ENCODE measurements at regions not wholly inside any gene's neighbourhood (a gene's known extent, or its start where the extent isn't known, plus 50 kb on each side); places are given as distances from the start of the nearest gene placed in this dataset.

GRCh38 chr13:62847520-62847919 is 1431.9 kb upstream of the PCDH20 start:
- Histone ChIP-seq H3K9ac (ENCODE audit: low read length) (no peak overlapping the region), H3K4me2 (ENCODE audit: low read length) (no peak overlapping the region), H3K4me1 (ENCODE audit: insufficient read depth, low read length) (no peaks in the 10 kb centered on the region), H3K27ac (ENCODE audit: low read depth, low read length) (no peak overlapping the region), H3K79me2 (ENCODE audit: insufficient read depth, low read length) (no peaks in the 10 kb centered on the region), H3K9me3 (ENCODE audit: insufficient read depth, low read depth, low read length) (no peaks in the 10 kb centered on the region), H3K27me3 (ENCODE audit: insufficient read depth, low read length) (no peaks in the 10 kb centered on the region), H3K4me3 (ENCODE audit: insufficient read depth, low read depth, low read length) (no peak overlapping the region), H4K20me1 (ENCODE audit: insufficient read depth, low read length) (no peaks in the 10 kb centered on the region), H2AFZ (ENCODE audit: low read depth, low read length) (no peak overlapping the region), H3K36me3 (ENCODE audit: insufficient read depth, low read length) (no peaks in the 10 kb centered on the region)
- Mint-ChIP-seq H3K36me3 (ENCODE audit: low read depth, unreplicated experiment) (no peaks in the 10 kb centered on the region), H3K27me3 (ENCODE audit: low read depth, unreplicated experiment) (no peaks in the 10 kb centered on the region), H3K27ac (ENCODE audit: unreplicated experiment) (no peak overlapping the region), H3K9me3 (ENCODE audit: unreplicated experiment) (no peaks in the 10 kb centered on the region), H3K4me3 (ENCODE audit: unreplicated experiment) (no peak overlapping the region), H3K4me1 (ENCODE audit: low read depth, unreplicated experiment) (no peaks in the 10 kb centered on the region)
- DNase-seq (ENCODE audit: low read depth) (no peak), FAIRE-seq (peak; percentile 39)
- TF ChIP-seq EZH2 (IDR thresholded peaks at IDR 0.05; ENCODE audit: insufficient read depth, low read length) (no peak), CTCF (IDR thresholded peaks at IDR 0.05; ENCODE audit: insufficient read depth, low read depth, low read length) (no peak)

- FAIRE-seq (no peak), DNase-seq (ENCODE audit: low read depth) (no peak)
- TF ChIP-seq CTCF (IDR thresholded peaks at IDR 0.05; ENCODE audit: insufficient read depth, low read depth, low read length) = no peak
- Histone ChIP-seq H3K79me2 (ENCODE audit: insufficient read depth, low read length) (no peaks in the 10 kb centered on the region), H3K4me2 (ENCODE audit: low read length) (no peak overlapping the region), H3K9me3 (ENCODE audit: insufficient read depth, low read depth, low read length) (no peaks in the 10 kb centered on the region), H3K27ac (ENCODE audit: low read depth, low read length) (no peak overlapping the region), H3K27me3 (ENCODE audit: insufficient read depth, low read length) (no peaks in the 10 kb centered on the region), H3K4me1 (ENCODE audit: insufficient read depth, low read length) (no peaks in the 10 kb centered on the region), H3K9ac (ENCODE audit: low read length) (no peak overlapping the region), H3K4me3 (ENCODE audit: insufficient read depth, low read depth, low read length) (no peak overlapping the region), H3K36me3 (ENCODE audit: insufficient read depth, low read length) (no peaks in the 10 kb centered on the region), H4K20me1 (ENCODE audit: insufficient read depth, low read length) (no peaks in the 10 kb centered on the region), H2AFZ (ENCODE audit: low read depth, low read length) (no peak overlapping the region)
- Mint-ChIP-seq H3K9me3 (ENCODE audit: unreplicated experiment) (no peaks in the 10 kb centered on the region), H3K4me1 (ENCODE audit: low read depth, unreplicated experiment) (no peaks in the 10 kb centered on the region), H3K4me3 (ENCODE audit: unreplicated experiment) (no peak overlapping the region), H3K27me3 (ENCODE audit: low read depth, unreplicated experiment) (no peaks in the 10 kb centered on the region), H3K27ac (ENCODE audit: unreplicated experiment) (no peak overlapping the region), H3K36me3 (ENCODE audit: low read depth, unreplicated experiment) (no peaks in the 10 kb centered on the region)
These were observed 1430.7 kb upstream of the PCDH20 start for GRCh38 chr13:62846302-62846701.

GRCh38 chr13:62839338-62839737 is 1423.7 kb upstream of the PCDH20 start:
- no peaks in the 10 kb centered on the region for H3K9me3 Mint-ChIP-seq (ENCODE audit: unreplicated experiment)
- DNase-seq (ENCODE audit: low read depth) (no peak), FAIRE-seq (no peak)
- H3K9ac ChIP-seq (ENCODE audit: low read length) = no peak overlapping the region
- no peak overlapping the region for H3K4me3 ChIP-seq (ENCODE audit: insufficient read depth, low read depth, low read length)
- H3K27ac ChIP-seq (ENCODE audit: low read depth, low read length) = no peak overlapping the region
- H3K27me3 ChIP-seq (ENCODE audit: insufficient read depth, low read length) = no peaks in the 10 kb centered on the region
- no peak overlapping the region for H3K4me3 Mint-ChIP-seq (ENCODE audit: unreplicated experiment)
- no peaks in the 10 kb centered on the region for H3K36me3 Mint-ChIP-seq (ENCODE audit: low read depth, unreplicated experiment)
- no peaks in the 10 kb centered on the region for H3K79me2 ChIP-seq (ENCODE audit: insufficient read depth, low read length)
- H3K4me1 ChIP-seq (ENCODE audit: insufficient read depth, low read length) = no peaks in the 10 kb centered on the region
- no peak overlapping the region for H3K27ac Mint-ChIP-seq (ENCODE audit: unreplicated experiment)
- no peaks in the 10 kb centered on the region for H3K9me3 ChIP-seq (ENCODE audit: insufficient read depth, low read depth, low read length)
- no peaks in the 10 kb centered on the region for H3K27me3 Mint-ChIP-seq (ENCODE audit: low read depth, unreplicated experiment)
- no peaks in the 10 kb centered on the region for H3K36me3 ChIP-seq (ENCODE audit: insufficient read depth, low read length)
- no peak overlapping the region for H2AFZ ChIP-seq (ENCODE audit: low read depth, low read length)
- H3K4me2 ChIP-seq (ENCODE audit: low read length) = no peak overlapping the region
- no peaks in the 10 kb centered on the region for H3K4me1 Mint-ChIP-seq (ENCODE audit: low read depth, unreplicated experiment)
- H4K20me1 ChIP-seq (ENCODE audit: insufficient read depth, low read length) = no peaks in the 10 kb centered on the region
- no peak for TF ChIP-seq CTCF (IDR thresholded peaks at IDR 0.05; ENCODE audit: insufficient read depth, low read depth, low read length)
- TF ChIP-seq EZH2 (IDR thresholded peaks at IDR 0.05; ENCODE audit: insufficient read depth, low read length) = no peak

All from astrocyte (in vitro differentiated cells and primary cell).